Type B pancreatic cell (in vitro differentiated cells): ENCODE measurements at regions not wholly inside any gene's neighbourhood (a gene's known extent, or its start where the extent isn't known, plus 50 kb on each side); places are given as distances from the start of the nearest gene placed in this dataset.
"Not testable (repeated sequence)": the region's sequence is repeated elsewhere in the genome, so short reads cannot be mapped to it uniquely, and the experiment has no call there.

Experiments
- DNase-seq: peaks from one replicate; pipeline ENCODE4 v3.0.0; 2021; ENCODE audit warnings: mixed read lengths; ENCODE audit not compliant: unreplicated experiment; ENCODE audit errors: extremely low spot score
- H3K27ac Mint-ChIP-seq: 2 replicates; pipeline ENCODE4 v1.8.0; 2021; ENCODE audit warnings: mild to moderate bottlenecking, mixed read lengths
- H3K27me3 Mint-ChIP-seq: 2 replicates; pipeline ENCODE4 v1.8.0; 2021; ENCODE audit warnings: mixed read lengths
- H3K36me3 Mint-ChIP-seq: 2 replicates; pipeline ENCODE4 v1.8.0; 2021; ENCODE audit warnings: mixed read lengths
- H3K4me1 Mint-ChIP-seq: one replicate; pipeline ENCODE4 v1.8.0; 2021; ENCODE audit warnings: mixed read lengths; ENCODE audit not compliant: unreplicated experiment
- H3K4me3 Mint-ChIP-seq: 2 replicates; pipeline ENCODE4 v1.8.0; 2021; ENCODE audit warnings: mild to moderate bottlenecking, mixed read lengths
- H3K9me3 Mint-ChIP-seq: 2 replicates; pipeline ENCODE4 v1.8.0; 2021; ENCODE audit warnings: mixed read lengths
- TF ChIP-seq, protein P1 (sequence below): fragments of 200-600 bp; sonication (generic); conservative IDR thresholded peaks from 2 replicates; pipeline ENCODE4 v1.5.0; 2021; ENCODE audit warnings: antibody characterized with exemption, mild to moderate bottlenecking

GRCh38 chr4:135411251-135411650 is 1209.7 kb upstream of the PABPC4L start:
- H3K4me3 Mint-ChIP-seq, result no peak overlapping the region
- H3K27ac Mint-ChIP-seq, result no peak overlapping the region
- TF ChIP-seq, protein P1, sequence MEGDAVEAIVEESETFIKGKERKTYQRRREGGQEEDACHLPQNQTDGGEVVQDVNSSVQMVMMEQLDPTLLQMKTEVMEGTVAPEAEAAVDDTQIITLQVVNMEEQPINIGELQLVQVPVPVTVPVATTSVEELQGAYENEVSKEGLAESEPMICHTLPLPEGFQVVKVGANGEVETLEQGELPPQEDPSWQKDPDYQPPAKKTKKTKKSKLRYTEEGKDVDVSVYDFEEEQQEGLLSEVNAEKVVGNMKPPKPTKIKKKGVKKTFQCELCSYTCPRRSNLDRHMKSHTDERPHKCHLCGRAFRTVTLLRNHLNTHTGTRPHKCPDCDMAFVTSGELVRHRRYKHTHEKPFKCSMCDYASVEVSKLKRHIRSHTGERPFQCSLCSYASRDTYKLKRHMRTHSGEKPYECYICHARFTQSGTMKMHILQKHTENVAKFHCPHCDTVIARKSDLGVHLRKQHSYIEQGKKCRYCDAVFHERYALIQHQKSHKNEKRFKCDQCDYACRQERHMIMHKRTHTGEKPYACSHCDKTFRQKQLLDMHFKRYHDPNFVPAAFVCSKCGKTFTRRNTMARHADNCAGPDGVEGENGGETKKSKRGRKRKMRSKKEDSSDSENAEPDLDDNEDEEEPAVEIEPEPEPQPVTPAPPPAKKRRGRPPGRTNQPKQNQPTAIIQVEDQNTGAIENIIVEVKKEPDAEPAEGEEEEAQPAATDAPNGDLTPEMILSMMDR, result no peak
- H3K9me3 Mint-ChIP-seq, result no peaks in the 10 kb centered on the region
- no peaks in the 10 kb centered on the region for H3K27me3 Mint-ChIP-seq
- DNase-seq, result no peak
- H3K4me1 Mint-ChIP-seq, result no peaks in the 10 kb centered on the region
- H3K36me3 Mint-ChIP-seq, result no peaks in the 10 kb centered on the region

- H3K4me3 Mint-ChIP-seq, DNase-seq, H3K4me1 Mint-ChIP-seq, H3K27me3 Mint-ChIP-seq, H3K27ac Mint-ChIP-seq, H3K36me3 Mint-ChIP-seq: not testable (repeated sequence)
- peaks cover 14% of the 10 kb centered on the region for H3K9me3 Mint-ChIP-seq
These were observed 1207.7 kb upstream of the PABPC4L start for GRCh38 chr4:135409261-135409660.

- H3K9me3 Mint-ChIP-seq, result peaks cover 16% of the 10 kb centered on the region
These were observed 1206.5 kb upstream of the PABPC4L start for GRCh38 chr4:135408109-135408508.

GRCh38 chr4:135406597-135406996 is 1205.0 kb upstream of the PABPC4L start:
- H3K36me3 Mint-ChIP-seq, H3K4me3 Mint-ChIP-seq, DNase-seq, H3K27ac Mint-ChIP-seq, H3K27me3 Mint-ChIP-seq, H3K4me1 Mint-ChIP-seq: not testable (repeated sequence)
- H3K9me3 Mint-ChIP-seq, result peaks cover 16% of the 10 kb centered on the region

More at GRCh38 chr4:135408109-135408508, 1206.5 kb upstream of the PABPC4L start:
- TF ChIP-seq, protein P1, result no peak
- no peak for DNase-seq
- Mint-ChIP-seq H3K27me3 (no peaks in the 10 kb centered on the region), H3K27ac (no peak overlapping the region), H3K4me1 (no peaks in the 10 kb centered on the region), H3K4me3 (no peak overlapping the region), H3K36me3 (no peaks in the 10 kb centered on the region)

DNA sequence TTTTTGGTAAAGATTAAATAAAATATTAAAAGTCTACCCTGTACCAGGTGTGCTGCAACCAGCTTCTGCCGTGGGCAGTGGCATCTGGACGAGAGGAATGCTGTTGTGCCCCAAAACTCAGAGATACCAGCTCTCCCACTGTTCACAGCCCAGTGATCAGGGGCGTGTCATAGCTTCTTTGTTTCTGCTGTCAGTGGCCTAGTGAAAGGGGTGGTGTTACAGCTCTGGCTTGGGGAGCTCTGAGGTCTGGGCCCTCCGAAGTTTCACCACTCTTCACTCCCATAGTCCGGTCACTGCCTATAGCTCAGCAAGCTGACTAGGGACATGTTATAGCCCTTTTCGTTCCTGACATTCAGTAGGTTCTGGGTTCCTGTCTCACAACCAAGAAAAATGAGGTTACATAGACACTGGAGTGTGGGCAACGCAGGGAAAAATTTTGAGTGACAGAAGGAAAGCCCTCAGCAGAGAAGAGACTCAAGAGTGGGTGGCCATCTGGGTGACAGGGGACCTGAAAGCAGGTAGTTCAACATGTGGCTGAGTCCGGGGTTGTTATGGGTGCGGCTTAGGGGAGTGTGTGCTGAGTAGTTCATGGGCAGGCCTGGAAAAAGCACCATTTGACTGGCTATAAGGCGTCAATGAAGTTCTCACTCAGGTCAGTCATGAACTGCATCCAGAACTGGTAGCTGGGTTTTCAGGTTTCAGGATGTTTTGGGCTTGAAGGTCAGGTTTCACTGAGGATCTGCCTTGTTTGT is 1184.4 kb upstream of the PABPC4L start:
- Mint-ChIP-seq H3K4me1 (peaks cover 5% of the 10 kb centered on the region), H3K27ac (no peak overlapping the region)

GRCh38 chr4:135383356-135384288 is 1182.0 kb upstream of the PABPC4L start:
- Mint-ChIP-seq H3K27ac (no peak overlapping the region), H3K4me3 (no peak overlapping the region), H3K4me1 (peaks cover 5% of the 10 kb centered on the region), H3K36me3 (no peaks in the 10 kb centered on the region), H3K27me3 (no peaks in the 10 kb centered on the region), H3K9me3 (peaks cover 6% of the 10 kb centered on the region)
- TF ChIP-seq, protein P1, result no peak
- no peak for DNase-seq

More for the DNA sequence above, 1184.4 kb upstream of the PABPC4L start:
- Mint-ChIP-seq H3K27me3 (no peaks in the 10 kb centered on the region), H3K36me3 (no peaks in the 10 kb centered on the region), H3K9me3 (peaks cover 5% of the 10 kb centered on the region), H3K4me3 (no peak overlapping the region)
- TF ChIP-seq, protein P1, result no peak
- DNase-seq, result no peak
